Adrenal gland (tissue), 5 donors: ENCODE measurements at regions not wholly inside any gene's neighbourhood (a gene's known extent, or its start where the extent isn't known, plus 50 kb on each side); places are given as distances from the start of the nearest gene placed in this dataset.

Experiments used
- CTCF ChIP-seq, 6 experiments: fragments of 450-650 bp in 4 of 6; fragments of 200-600 bp in 2 of 6; sonication (generic) in 1 of 6; IDR thresholded peaks; 1 replicate in 5 of 6; 2 replicates in 1 of 6; pipeline versions ENCODE4 v1.5.1 to v1.8.0; 2016 to 2021; ENCODE audit warnings: antibody characterized with exemption in 6 of 6, mild to moderate bottlenecking in 2 of 6, moderate library complexity in 1 of 6
- POLR2A ChIP-seq, 2 donors: fragments of 450-650 bp; IDR thresholded peaks; one replicate each; pipeline ENCODE4 v1.6.1; 2017; ENCODE audit warnings: antibody characterized with exemption in 2 of 2, mild to moderate bottlenecking in 2 of 2, moderate library complexity in 1 of 2
- donor health status: DM: no; HTN: no; CAD: no.

GRCh38 chr3:194875581-194876402 lies 190.1 kb downstream of the FAM43A start:
- no peak for TF ChIP-seq CTCF (IDR thresholded peaks at IDR 0.05)
- TF ChIP-seq POLR2A (IDR thresholded peaks at IDR 0.05), result no peak
